Kidney (tissue), 13 donors: ENCODE measurements at regions not wholly inside any gene's neighbourhood (a gene's known extent, or its start where the extent isn't known, plus 50 kb on each side); places are given as distances from the start of the nearest gene placed in this dataset.

Source experiments
- DNase-seq, 5 donors: peaks; one replicate each; pipeline ENCODE4 v3.0.0-alpha.2; 2013 to 2020
- FAIRE-seq: peaks from 2 replicates; lab custom pipeline; 2012; peaks lifted over from hg19 to GRCh38; lab: Jason Lieb, UNC
- H3K27ac ChIP-seq, 2 donors: one replicate each; pipeline ENCODE4 v1.7.0; 2013; ENCODE audit warnings: low read depth in 2 of 2, low read length in 2 of 2, inconsistent platforms in 1 of 2
- H3K27me3 ChIP-seq: one replicate; pipeline ENCODE4 v1.7.1; 2013; ENCODE audit warnings: low read length, inconsistent platforms; ENCODE audit not compliant: control insufficient read depth, insufficient read depth
- H3K36me3 ChIP-seq, 3 donors: one replicate each; pipeline versions ENCODE4 v1.7.0 to v1.7.1; 2013; ENCODE audit warnings: low read length in 3 of 3, control low read depth in 1 of 3, inconsistent platforms in 1 of 3; ENCODE audit not compliant: insufficient read depth in 3 of 3, control insufficient read depth in 2 of 3
- H3K4me1 ChIP-seq, 3 donors: one replicate each; pipeline versions ENCODE4 v1.7.0 to v1.7.1; 2013; ENCODE audit warnings: low read length in 3 of 3, inconsistent platforms in 1 of 3, low read depth in 1 of 3; ENCODE audit not compliant: control insufficient read depth in 2 of 3, insufficient read depth in 2 of 3
- H3K4me3 ChIP-seq, 3 donors: one replicate each; pipeline versions ENCODE4 v1.7.0 to v1.8.1; 2013; ENCODE audit warnings: low read length in 3 of 3, control low read depth in 1 of 3, inconsistent platforms in 1 of 3
- H3K9ac ChIP-seq, 3 donors: one replicate each; pipeline versions ENCODE4 v1.7.0 to v1.7.1; 2013; ENCODE audit warnings: low read length in 3 of 3, control low read depth in 1 of 3, inconsistent platforms in 1 of 3
- H3K9me3 ChIP-seq, 3 donors: one replicate each; pipeline versions ENCODE4 v1.7.0 to v1.7.1; 2013; ENCODE audit warnings: low read length in 3 of 3, control low read depth in 1 of 3, inconsistent platforms in 1 of 3; ENCODE audit not compliant: control insufficient read depth in 2 of 3, insufficient read depth in 1 of 3
- CTCF ChIP-seq: IDR thresholded peaks from 3 replicates; pipeline ENCODE4 v1.5.1; 2012; ENCODE audit warnings: mild to moderate bottlenecking, moderate library complexity, borderline replicate concordance; ENCODE audit not compliant: insufficient read depth; ENCODE audit errors: extremely low read depth
- intact Hi-C: fragments of 100-400 bp; cut with DNase I; formaldehyde crosslinking; loops from one replicate; pipeline ENCODE4 v1.11.1; 2022
- donor health status: control.
- donor health status: control.
- donor health status: control.
- donor health status: control.
- donor health status: control.
- donor health status: DM: yes; HTN: yes; CAD: no.
- donor health status: Normal renal cell carcinoma (clear cell type).

GRCh38 chr19:29021232-29021916, 191.6 kb downstream of the UQCRFS1 start:
- Histone ChIP-seq H3K27me3 (no peaks in the 10 kb centered on the region), H3K4me3 (no peak overlapping the region), H3K9ac (no peak overlapping the region), H3K27ac (no peak overlapping the region), H3K9me3 (no peaks in the 10 kb centered on the region), H3K4me1 (no peaks in the 10 kb centered on the region), H3K36me3 (no peaks in the 10 kb centered on the region)
- TF ChIP-seq CTCF = no peak
- intact Hi-C loops = no loop called here
- DNase-seq (no peak), FAIRE-seq (no peak)

- no peaks in the 10 kb centered on the region for H3K27me3 ChIP-seq
- no peak for DNase-seq
These were observed 193.5 kb downstream of the UQCRFS1 start for GRCh38 chr19:29019403-29019802.

GRCh38 chr19:29018542-29018941, 194.4 kb downstream of the UQCRFS1 start:
- intact Hi-C loops = no loop called here
- H3K9ac ChIP-seq = no peak overlapping the region
- no peak for FAIRE-seq

More at GRCh38 chr19:29019403-29019802, 193.5 kb downstream of the UQCRFS1 start:
- Histone ChIP-seq H3K27ac (no peak overlapping the region), H3K9me3 (no peaks in the 10 kb centered on the region), H3K4me3 (no peak overlapping the region), H3K9ac (no peak overlapping the region), H3K36me3 (no peaks in the 10 kb centered on the region), H3K4me1 (no peaks in the 10 kb centered on the region)
- no peak for TF ChIP-seq CTCF
- no peak for FAIRE-seq
- intact Hi-C loops = no loop called here

More at GRCh38 chr19:29018542-29018941, 194.4 kb downstream of the UQCRFS1 start:
- TF ChIP-seq CTCF = no peak
- Histone ChIP-seq H3K4me3 (no peak overlapping the region), H3K27me3 (no peaks in the 10 kb centered on the region), H3K9me3 (no peaks in the 10 kb centered on the region), H3K27ac (no peak overlapping the region), H3K36me3 (no peaks in the 10 kb centered on the region), H3K4me1 (no peaks in the 10 kb centered on the region)
- no peak for DNase-seq
